H9 (cell line): ENCODE measurements at regions not wholly inside any gene's neighbourhood (a gene's known extent, or its start where the extent isn't known, plus 50 kb on each side); places are given as distances from the start of the nearest gene placed in this dataset.

Experiments used
- DNase-seq: peaks from one replicate; pipeline ENCODE4 v3.0.0-alpha.2; 2017
- H2AFZ ChIP-seq: one replicate; pipeline ENCODE4 v1.6.1; 2013; ENCODE audit warnings: mild to moderate bottlenecking, low read length, control low read depth, moderate library complexity
- H2AK5ac ChIP-seq: 2 replicates; pipeline ENCODE4 v1.6.1; 2013; ENCODE audit warnings: low read length, control low read depth, mixed read lengths; ENCODE audit not compliant: insufficient read length
- H2BK120ac ChIP-seq: one replicate; pipeline ENCODE4 v1.6.1; 2013; ENCODE audit warnings: low read depth, mild to moderate bottlenecking, low read length, control low read depth, inconsistent platforms; ENCODE audit not compliant: poor library complexity, severe bottlenecking
- H2BK12ac ChIP-seq: 2 replicates; pipeline ENCODE4 v1.6.1; 2013; ENCODE audit warnings: low read length, control low read depth, mixed read lengths, low read depth; ENCODE audit not compliant: insufficient read length
- H2BK15ac ChIP-seq: 2 replicates; pipeline ENCODE4 v1.6.1; 2013; ENCODE audit warnings: low read depth, low read length, control low read depth
- H2BK20ac ChIP-seq: one replicate; pipeline ENCODE4 v1.6.1; 2013; ENCODE audit warnings: low read depth, mild to moderate bottlenecking, low read length, control low read depth, inconsistent platforms; ENCODE audit not compliant: poor library complexity, severe bottlenecking
- H2BK5ac ChIP-seq: 2 replicates; pipeline ENCODE4 v1.6.1; 2013; ENCODE audit warnings: low read length, control low read depth, mixed read lengths; ENCODE audit not compliant: insufficient read length
- H3K14ac ChIP-seq: 2 replicates; pipeline ENCODE4 v1.6.1; 2013; ENCODE audit warnings: low read length, control low read depth; ENCODE audit not compliant: insufficient read depth
- H3K18ac ChIP-seq: 2 replicates; pipeline ENCODE4 v1.6.1; 2013; ENCODE audit warnings: low read depth, mild to moderate bottlenecking, mixed read lengths, low read length, control low read depth; ENCODE audit not compliant: insufficient read length
- H3K23ac ChIP-seq: 2 replicates; pipeline ENCODE4 v1.6.1; 2013; ENCODE audit warnings: low read length, control low read depth, mixed read lengths, low read depth; ENCODE audit not compliant: insufficient read length
- H3K23me2 ChIP-seq: 2 replicates; pipeline ENCODE4 v1.6.1; 2013; ENCODE audit warnings: low read depth, mild to moderate bottlenecking, mixed read lengths, low read length, control low read depth; ENCODE audit not compliant: insufficient read length, poor library complexity, severe bottlenecking
- H3K27ac ChIP-seq: 2 replicates; pipeline ENCODE4 v1.5.1; 2013; ENCODE audit warnings: low read length, control low read depth, mixed read lengths, low read depth; ENCODE audit not compliant: insufficient read length
- H3K27me3 ChIP-seq: 2 replicates; pipeline ENCODE4 v1.6.1; 2013; ENCODE audit warnings: low read length, control low read depth, inconsistent platforms; ENCODE audit not compliant: insufficient read depth
- H3K4ac ChIP-seq: 2 replicates; pipeline ENCODE4 v1.6.1; 2013; ENCODE audit warnings: low read depth, mild to moderate bottlenecking, control low read depth, inconsistent platforms, low read length, moderate library complexity
- H3K4me1 ChIP-seq: 2 replicates; pipeline ENCODE4 v1.6.1; 2013; ENCODE audit warnings: low read length, control low read depth, inconsistent platforms; ENCODE audit not compliant: insufficient read depth
- H3K4me2 ChIP-seq: 2 replicates; pipeline ENCODE4 v1.6.1; 2013; ENCODE audit warnings: low read length, control low read depth, mixed read lengths; ENCODE audit not compliant: insufficient read length, insufficient read depth
- H3K56ac ChIP-seq: 2 replicates; pipeline ENCODE4 v1.6.1; 2013; ENCODE audit warnings: low read depth, mild to moderate bottlenecking, mixed read lengths, low read length, control low read depth; ENCODE audit not compliant: insufficient read length
- H3K79me1 ChIP-seq: 2 replicates; pipeline ENCODE4 v1.6.1; 2013; ENCODE audit warnings: low read depth, mild to moderate bottlenecking, moderate library complexity, low read length, control low read depth, inconsistent platforms; ENCODE audit not compliant: insufficient read depth, poor library complexity, severe bottlenecking
- H3K79me2 ChIP-seq: 2 replicates; pipeline ENCODE4 v1.6.1; 2013; ENCODE audit warnings: low read length, control low read depth, inconsistent platforms; ENCODE audit not compliant: insufficient read depth
- H3K9ac ChIP-seq: 2 replicates; pipeline ENCODE4 v1.6.1; 2013; ENCODE audit warnings: low read length, control low read depth, mixed read lengths; ENCODE audit not compliant: insufficient read length; ENCODE audit errors: extremely low read depth
- H3K9me3 ChIP-seq: one replicate; pipeline ENCODE4 v1.6.1; 2013; ENCODE audit warnings: low read depth, low read length, inconsistent platforms; ENCODE audit not compliant: control insufficient read depth
- H3T11ph ChIP-seq: one replicate; pipeline ENCODE4 v1.6.1; 2013; ENCODE audit warnings: mild to moderate bottlenecking, low read length, control low read depth, inconsistent platforms
- H4K20me1 ChIP-seq: one replicate; pipeline ENCODE4 v1.6.1; 2013; ENCODE audit not compliant: control insufficient read depth, insufficient read length, insufficient read depth
- H4K5ac ChIP-seq: 2 replicates; pipeline ENCODE4 v1.6.1; 2013; ENCODE audit warnings: low read depth, mild to moderate bottlenecking, mixed read lengths, low read length, control low read depth; ENCODE audit not compliant: insufficient read length
- H4K8ac ChIP-seq: replicated peaks from 2 replicates; pipeline ENCODE4 v1.6.1; 2013; ENCODE audit warnings: low read length, control low read depth, mixed read lengths, low read depth; ENCODE audit not compliant: insufficient read length
- H4K91ac ChIP-seq: 2 replicates; pipeline ENCODE4 v1.6.1; 2013; ENCODE audit warnings: low read depth, mild to moderate bottlenecking, moderate library complexity, mixed read lengths, low read length, control low read depth; ENCODE audit not compliant: insufficient read length
- H3K27ac Mint-ChIP-seq, 3 experiments: 2 replicates in 2 of 3; 3 replicates in 1 of 3; pipeline ENCODE4 v1.8.0; 2020 to 2021; ENCODE audit warnings: mixed read lengths in 3 of 3, mild to moderate bottlenecking in 1 of 3, moderate library complexity in 1 of 3
- H3K27me3 Mint-ChIP-seq: 2 replicates; pipeline ENCODE4 v1.8.0; 2021; ENCODE audit warnings: low read depth, mild to moderate bottlenecking, moderate library complexity, mixed read lengths
- H3K36me3 Mint-ChIP-seq, 3 experiments: 2 replicates in 2 of 3; 3 replicates in 1 of 3; pipeline ENCODE4 v1.8.0; 2020 to 2021; ENCODE audit warnings: low read depth in 3 of 3, mixed read lengths in 3 of 3; ENCODE audit not compliant: insufficient read depth in 1 of 3
- H3K4me1 Mint-ChIP-seq, 2 experiments: 2 replicates each; pipeline ENCODE4 v1.8.0; 2020; ENCODE audit warnings: mixed read lengths in 2 of 2
- H3K4me3 Mint-ChIP-seq, 2 experiments: 2 replicates in 1 of 2; 3 replicates in 1 of 2; pipeline ENCODE4 v1.8.0; 2020 to 2021; ENCODE audit warnings: mild to moderate bottlenecking in 2 of 2, mixed read lengths in 2 of 2, moderate library complexity in 1 of 2
- H3K9me3 Mint-ChIP-seq, 2 experiments: 2 replicates in 1 of 2; 3 replicates in 1 of 2; pipeline ENCODE4 v1.8.0; 2020; ENCODE audit warnings: mild to moderate bottlenecking in 2 of 2, mixed read lengths in 2 of 2, moderate library complexity in 1 of 2
- CTCF ChIP-seq: fragments of 200-600 bp; sonication (generic); conservative IDR thresholded peaks from 3 replicates; pipeline ENCODE4 v1.8.0; 2021; ENCODE audit warnings: antibody characterized with exemption, mild to moderate bottlenecking

DNA sequence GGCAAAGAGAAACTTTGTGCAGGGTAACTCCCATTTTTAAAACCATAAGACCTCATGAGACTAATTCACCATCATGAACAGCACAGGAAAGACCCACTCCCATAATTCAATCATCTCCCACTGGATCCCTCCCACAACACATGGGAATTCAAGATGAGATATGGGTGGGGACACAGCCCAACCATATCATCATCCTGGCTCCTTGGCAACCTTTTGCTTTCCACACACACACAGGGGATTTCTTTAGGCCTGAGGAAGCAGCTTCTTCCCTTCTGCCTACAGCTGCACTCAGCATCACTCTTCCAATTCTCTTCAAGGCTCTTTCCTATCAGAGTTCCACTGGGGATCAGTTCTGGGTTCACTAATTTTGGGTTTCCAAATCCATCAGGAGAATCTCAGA is 199.0 kb upstream of the CTBP2 start:
- Histone ChIP-seq H3K9ac (no peak overlapping the region), H2BK120ac (no peak overlapping the region), H2BK12ac (no peak overlapping the region), H4K8ac (no peak overlapping the region), H3K23me2 (no peaks in the 10 kb centered on the region), H3K79me2 (no peaks in the 10 kb centered on the region), H4K91ac (no peak overlapping the region), H3K27ac (no peak overlapping the region), H3T11ph (no peak overlapping the region), H3K4ac (no peak overlapping the region), H4K20me1 (no peaks in the 10 kb centered on the region), H4K5ac (no peak overlapping the region), H3K9me3 (no peaks in the 10 kb centered on the region), H3K4me1 (no peaks in the 10 kb centered on the region), H3K14ac (no peak overlapping the region), H2BK5ac (no peak overlapping the region), H2AFZ (no peak overlapping the region), H3K4me2 (no peak overlapping the region), H3K56ac (no peak overlapping the region), H3K79me1 (no peaks in the 10 kb centered on the region), H3K23ac (no peak overlapping the region), H2BK20ac (no peak overlapping the region), H2AK5ac (no peak overlapping the region), H3K18ac (no peak overlapping the region), H3K27me3 (no peaks in the 10 kb centered on the region), H2BK15ac (no peak overlapping the region)
- H3K27me3 Mint-ChIP-seq, result no peaks in the 10 kb centered on the region; the same call in 1 of the 2 replicates
- H3K9me3 Mint-ChIP-seq, result peaks cover 3 to 7% of the 10 kb centered on the region in 2 experiments
- no peak overlapping the region for H3K27ac Mint-ChIP-seq
- peaks cover 4 to 7% (median 4%) of the 10 kb centered on the region in 3 experiments; a peak in 6 of 7 replicates for H3K36me3 Mint-ChIP-seq
- TF ChIP-seq CTCF, result no peak
- no peak overlapping the region for H3K4me3 Mint-ChIP-seq
- no peaks in the 10 kb centered on the region for H3K4me1 Mint-ChIP-seq
- DNase-seq, result no peak
